ENCODE measurements at regions not wholly inside any gene's neighbourhood (a gene's known extent, or its start where the extent isn't known, plus 50 kb on each side); places are given as distances from the start of the nearest gene placed in this dataset.
"Not testable (repeated sequence)": the region's sequence is repeated elsewhere in the genome, so short reads cannot be mapped to it uniquely, and the experiment has no call there.

DNA sequence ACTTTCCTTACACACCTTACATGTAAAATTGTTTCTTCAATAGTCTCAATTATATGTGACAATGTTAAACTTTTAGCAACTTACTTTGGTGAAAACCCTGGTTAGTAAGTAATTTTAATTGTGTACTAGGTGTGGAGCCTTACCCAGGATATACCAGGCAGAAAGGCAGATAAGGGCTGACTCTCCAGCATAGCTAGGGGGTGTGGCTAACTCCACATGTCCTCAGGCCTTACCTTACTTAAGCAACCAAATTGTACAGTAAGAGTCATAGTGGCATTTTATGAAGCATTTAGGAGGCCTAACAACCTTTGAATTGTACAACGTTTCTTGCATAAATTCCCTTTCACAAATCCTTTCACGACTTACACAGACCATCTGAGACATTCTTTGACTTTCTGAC lies 118.2 kb upstream of the OR9Q1 start:
- ATAC-seq: no peak
- TF ChIP-seq TOX (CRISPR knock-in tag; IDR thresholded peaks at IDR 0.05; ENCODE audit: borderline replicate concordance) (no peak), ZC3H10 (CRISPR knock-in tag; IDR thresholded peaks at IDR 0.05) (no peak), OSR1 (CRISPR knock-in tag; IDR thresholded peaks at IDR 0.05) (no peak), BACH2 (CRISPR knock-in tag; IDR thresholded peaks at IDR 0.05; ENCODE audit: borderline replicate concordance) (no peak), ISL1 (CRISPR knock-in tag; IDR thresholded peaks at IDR 0.05) (no peak), GLIS3 (CRISPR knock-in tag; IDR thresholded peaks at IDR 0.05) (no peak), RARB (CRISPR knock-in tag; IDR thresholded peaks at IDR 0.05) (no peak)

DNA sequence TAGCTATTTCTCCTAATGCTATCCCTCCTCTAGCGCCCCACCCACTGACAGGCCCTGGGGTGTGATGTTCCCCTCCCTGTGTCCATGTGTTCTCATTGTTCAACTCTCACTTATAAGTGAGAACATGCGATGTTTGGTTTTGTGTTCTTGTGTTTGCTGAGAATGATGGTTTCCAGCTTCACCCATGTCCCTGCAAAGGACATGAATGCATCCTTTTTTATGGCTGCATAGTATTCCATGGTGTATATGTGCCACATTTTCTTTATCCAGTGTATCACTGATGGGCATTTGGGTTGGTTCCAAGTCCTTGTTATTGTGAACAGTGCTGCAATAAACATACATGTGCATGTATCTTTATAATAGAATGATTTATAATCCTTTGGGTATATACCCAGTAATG lies 115.3 kb upstream of the OR9Q1 start:
- not testable (repeated sequence) for ATAC-seq

DNA sequence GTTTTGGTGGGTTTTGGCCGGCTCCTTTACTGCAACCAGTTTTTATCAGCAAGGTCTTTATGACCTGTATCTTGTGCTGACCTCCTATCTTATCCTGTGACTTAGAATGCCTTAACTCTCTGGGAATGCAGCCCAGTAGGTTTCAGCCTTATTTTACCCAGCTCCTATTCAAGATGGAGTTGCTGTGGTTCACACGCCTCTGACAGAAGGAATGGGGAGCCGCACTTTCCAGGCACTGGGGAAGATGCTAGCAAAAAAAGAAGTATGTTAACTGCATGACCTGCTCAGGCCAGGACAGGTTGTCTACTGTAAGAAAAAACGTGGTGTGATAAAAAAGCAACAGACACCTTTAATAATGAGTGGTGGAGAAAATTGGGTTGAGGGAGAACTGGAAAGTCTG lies 112.2 kb upstream of the OR9Q1 start:
- not testable (repeated sequence) for ATAC-seq

DNA sequence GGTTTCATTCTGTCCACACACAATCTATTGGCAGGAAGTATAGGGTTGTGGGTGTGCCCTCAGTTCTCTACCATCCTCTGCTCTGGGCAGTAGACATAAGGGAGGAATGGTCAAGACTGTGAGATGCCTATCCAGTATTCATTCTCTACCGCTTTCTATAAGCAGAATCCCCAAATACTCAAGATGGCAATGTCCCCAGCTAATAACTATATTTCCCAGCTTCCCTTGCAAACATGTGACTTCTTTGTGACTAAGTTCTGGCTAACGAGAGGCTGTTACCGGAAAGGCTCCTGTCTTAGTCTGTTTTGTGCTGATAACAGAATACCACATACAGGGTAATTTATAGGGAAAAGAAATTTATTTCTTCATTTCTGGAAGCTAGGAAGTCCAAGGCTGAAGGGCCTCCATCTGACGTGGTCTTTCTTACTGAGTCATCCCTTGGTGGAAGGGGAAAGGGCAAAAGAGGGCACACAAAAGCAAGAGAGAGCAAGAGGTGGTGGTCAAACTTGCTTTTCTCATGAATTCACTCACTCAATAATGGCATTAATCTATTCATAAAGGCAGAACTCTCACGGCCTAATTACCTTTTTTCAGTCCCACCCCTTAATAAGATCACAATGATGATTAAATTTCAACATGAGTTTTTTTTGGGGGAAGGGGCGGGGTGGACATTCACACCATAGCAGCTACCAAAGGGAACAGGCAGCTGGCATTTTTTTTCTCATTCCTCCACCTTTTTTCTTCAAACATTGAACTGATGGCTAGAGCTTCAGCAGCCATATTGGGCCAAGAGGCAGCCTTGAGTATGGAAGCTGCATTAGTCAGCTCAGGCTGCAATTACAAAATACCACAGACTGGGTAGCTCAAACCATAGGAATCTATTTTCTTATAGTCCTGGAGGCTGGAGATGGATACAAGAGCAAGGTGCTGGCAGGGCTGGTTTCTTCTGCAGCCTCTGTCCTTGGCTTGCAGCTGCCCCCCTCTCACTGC lies 109.7 kb upstream of the OR9Q1 start:
- TF ChIP-seq RARB (CRISPR knock-in tag; IDR thresholded peaks at IDR 0.05): no peak
- TF ChIP-seq, protein P1, sequence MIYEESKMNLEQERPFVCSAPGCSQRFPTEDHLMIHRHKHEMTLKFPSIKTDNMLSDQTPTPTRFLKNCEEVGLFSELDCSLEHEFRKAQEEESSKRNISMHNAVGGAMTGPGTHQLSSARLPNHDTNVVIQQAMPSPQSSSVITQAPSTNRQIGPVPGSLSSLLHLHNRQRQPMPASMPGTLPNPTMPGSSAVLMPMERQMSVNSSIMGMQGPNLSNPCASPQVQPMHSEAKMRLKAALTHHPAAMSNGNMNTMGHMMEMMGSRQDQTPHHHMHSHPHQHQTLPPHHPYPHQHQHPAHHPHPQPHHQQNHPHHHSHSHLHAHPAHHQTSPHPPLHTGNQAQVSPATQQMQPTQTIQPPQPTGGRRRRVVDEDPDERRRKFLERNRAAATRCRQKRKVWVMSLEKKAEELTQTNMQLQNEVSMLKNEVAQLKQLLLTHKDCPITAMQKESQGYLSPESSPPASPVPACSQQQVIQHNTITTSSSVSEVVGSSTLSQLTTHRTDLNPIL (CRISPR knock-in tag; IDR thresholded peaks at IDR 0.05; ENCODE audit: low read depth): no peak
- no peak for TF ChIP-seq ZNF8 (CRISPR knock-in tag; IDR thresholded peaks at IDR 0.05)
- TF ChIP-seq CSDC2 (CRISPR knock-in tag; IDR thresholded peaks at IDR 0.05): no peak
- no peak for TF ChIP-seq GLIS3 (CRISPR knock-in tag; IDR thresholded peaks at IDR 0.05)
- no peak for TF ChIP-seq ZNF70 (CRISPR knock-in tag; IDR thresholded peaks at IDR 0.05)
- no peak for TF ChIP-seq TOX (CRISPR knock-in tag; IDR thresholded peaks at IDR 0.05; ENCODE audit: borderline replicate concordance)
- no peak for TF ChIP-seq ESRRG (CRISPR knock-in tag; IDR thresholded peaks at IDR 0.05)
- no peak for TF ChIP-seq ZFP30 (CRISPR knock-in tag; IDR thresholded peaks at IDR 0.05)
- no peak for ATAC-seq

DNA sequence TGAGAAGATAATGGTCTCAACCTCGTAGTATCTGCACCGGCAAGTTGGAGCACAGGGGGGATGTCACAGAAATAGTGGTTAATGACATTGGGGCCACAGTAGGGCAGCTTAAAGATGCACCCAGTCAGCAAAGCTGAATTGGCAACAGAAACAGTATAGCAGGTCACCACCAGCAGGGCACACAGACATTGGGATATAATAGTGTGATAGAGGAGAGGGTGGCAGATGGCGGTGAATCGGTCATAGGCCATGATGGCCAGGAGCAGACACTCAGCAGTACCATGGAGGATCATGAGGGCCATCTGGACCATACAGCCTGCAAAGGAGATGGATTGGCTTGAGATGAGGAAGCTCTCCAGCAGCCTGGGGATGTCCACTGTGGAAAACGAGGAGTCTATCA lies 106.0 kb upstream of the OR9Q1 start:
- TF ChIP-seq, protein P2, sequence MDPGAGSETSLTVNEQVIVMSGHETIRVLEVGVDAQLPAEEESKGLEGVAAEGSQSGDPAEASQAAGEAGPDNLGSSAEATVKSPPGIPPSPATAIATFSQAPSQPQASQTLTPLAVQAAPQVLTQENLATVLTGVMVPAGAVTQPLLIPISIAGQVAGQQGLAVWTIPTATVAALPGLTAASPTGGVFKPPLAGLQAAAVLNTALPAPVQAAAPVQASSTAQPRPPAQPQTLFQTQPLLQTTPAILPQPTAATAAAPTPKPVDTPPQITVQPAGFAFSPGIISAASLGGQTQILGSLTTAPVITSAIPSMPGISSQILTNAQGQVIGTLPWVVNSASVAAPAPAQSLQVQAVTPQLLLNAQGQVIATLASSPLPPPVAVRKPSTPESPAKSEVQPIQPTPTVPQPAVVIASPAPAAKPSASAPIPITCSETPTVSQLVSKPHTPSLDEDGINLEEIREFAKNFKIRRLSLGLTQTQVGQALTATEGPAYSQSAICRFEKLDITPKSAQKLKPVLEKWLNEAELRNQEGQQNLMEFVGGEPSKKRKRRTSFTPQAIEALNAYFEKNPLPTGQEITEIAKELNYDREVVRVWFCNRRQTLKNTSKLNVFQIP (CRISPR knock-in tag; IDR thresholded peaks at IDR 0.05; ENCODE audit: borderline replicate concordance, low read depth): no peak
- TF ChIP-seq PPARA (CRISPR knock-in tag; IDR thresholded peaks at IDR 0.05; ENCODE audit: borderline replicate concordance) (no peak), ZNF8 (CRISPR knock-in tag; IDR thresholded peaks at IDR 0.05) (no peak)
- TF ChIP-seq, protein P3, sequence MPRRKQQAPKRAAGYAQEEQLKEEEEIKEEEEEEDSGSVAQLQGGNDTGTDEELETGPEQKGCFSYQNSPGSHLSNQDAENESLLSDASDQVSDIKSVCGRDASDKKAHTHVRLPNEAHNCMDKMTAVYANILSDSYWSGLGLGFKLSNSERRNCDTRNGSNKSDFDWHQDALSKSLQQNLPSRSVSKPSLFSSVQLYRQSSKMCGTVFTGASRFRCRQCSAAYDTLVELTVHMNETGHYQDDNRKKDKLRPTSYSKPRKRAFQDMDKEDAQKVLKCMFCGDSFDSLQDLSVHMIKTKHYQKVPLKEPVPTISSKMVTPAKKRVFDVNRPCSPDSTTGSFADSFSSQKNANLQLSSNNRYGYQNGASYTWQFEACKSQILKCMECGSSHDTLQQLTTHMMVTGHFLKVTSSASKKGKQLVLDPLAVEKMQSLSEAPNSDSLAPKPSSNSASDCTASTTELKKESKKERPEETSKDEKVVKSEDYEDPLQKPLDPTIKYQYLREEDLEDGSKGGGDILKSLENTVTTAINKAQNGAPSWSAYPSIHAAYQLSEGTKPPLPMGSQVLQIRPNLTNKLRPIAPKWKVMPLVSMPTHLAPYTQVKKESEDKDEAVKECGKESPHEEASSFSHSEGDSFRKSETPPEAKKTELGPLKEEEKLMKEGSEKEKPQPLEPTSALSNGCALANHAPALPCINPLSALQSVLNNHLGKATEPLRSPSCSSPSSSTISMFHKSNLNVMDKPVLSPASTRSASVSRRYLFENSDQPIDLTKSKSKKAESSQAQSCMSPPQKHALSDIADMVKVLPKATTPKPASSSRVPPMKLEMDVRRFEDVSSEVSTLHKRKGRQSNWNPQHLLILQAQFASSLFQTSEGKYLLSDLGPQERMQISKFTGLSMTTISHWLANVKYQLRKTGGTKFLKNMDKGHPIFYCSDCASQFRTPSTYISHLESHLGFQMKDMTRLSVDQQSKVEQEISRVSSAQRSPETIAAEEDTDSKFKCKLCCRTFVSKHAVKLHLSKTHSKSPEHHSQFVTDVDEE (CRISPR knock-in tag; IDR thresholded peaks at IDR 0.05): no peak
- TF ChIP-seq, protein P4, sequence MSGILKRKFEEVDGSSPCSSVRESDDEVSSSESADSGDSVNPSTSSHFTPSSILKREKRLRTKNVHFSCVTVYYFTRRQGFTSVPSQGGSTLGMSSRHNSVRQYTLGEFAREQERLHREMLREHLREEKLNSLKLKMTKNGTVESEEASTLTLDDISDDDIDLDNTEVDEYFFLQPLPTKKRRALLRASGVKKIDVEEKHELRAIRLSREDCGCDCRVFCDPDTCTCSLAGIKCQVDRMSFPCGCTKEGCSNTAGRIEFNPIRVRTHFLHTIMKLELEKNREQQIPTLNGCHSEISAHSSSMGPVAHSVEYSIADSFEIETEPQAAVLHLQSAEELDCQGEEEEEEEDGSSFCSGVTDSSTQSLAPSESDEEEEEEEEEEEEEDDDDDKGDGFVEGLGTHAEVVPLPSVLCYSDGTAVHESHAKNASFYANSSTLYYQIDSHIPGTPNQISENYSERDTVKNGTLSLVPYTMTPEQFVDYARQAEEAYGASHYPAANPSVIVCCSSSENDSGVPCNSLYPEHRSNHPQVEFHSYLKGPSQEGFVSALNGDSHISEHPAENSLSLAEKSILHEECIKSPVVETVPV (CRISPR knock-in tag; IDR thresholded peaks at IDR 0.05): no peak
- ATAC-seq: no peak

DNA sequence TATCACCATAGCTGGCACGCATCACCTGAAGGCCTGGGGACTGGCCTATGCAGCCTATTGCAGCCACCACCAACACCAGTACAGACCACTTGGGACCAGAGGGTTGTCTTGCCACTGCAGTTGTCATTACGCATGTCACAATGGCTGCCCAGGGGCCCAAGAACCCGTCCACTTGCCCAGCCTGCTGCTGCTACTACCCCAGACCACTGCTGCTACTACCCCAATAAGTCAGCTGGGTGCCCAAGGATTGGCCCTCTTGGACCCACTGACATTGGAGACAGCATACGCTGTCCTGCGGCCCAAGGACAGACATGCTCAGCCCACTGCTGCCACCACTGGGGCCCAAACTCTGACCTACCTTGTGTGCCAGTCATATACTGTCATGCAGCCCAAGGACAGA lies 102.7 kb upstream of the OR9Q1 start:
- no peak for ATAC-seq
- TF ChIP-seq ZNF565 (CRISPR knock-in tag; conservative IDR thresholded peaks at IDR 0.05; ENCODE audit: low read depth) (no peak), BACH2 (CRISPR knock-in tag; IDR thresholded peaks at IDR 0.05; ENCODE audit: borderline replicate concordance) (no peak), ESRRG (CRISPR knock-in tag; IDR thresholded peaks at IDR 0.05) (no peak), CSDC2 (CRISPR knock-in tag; IDR thresholded peaks at IDR 0.05) (no peak), GLIS3 (CRISPR knock-in tag; IDR thresholded peaks at IDR 0.05) (no peak), SNAI2 (CRISPR knock-in tag; IDR thresholded peaks at IDR 0.05) (no peak), RARB (CRISPR knock-in tag; IDR thresholded peaks at IDR 0.05) (no peak), TOX (CRISPR knock-in tag; IDR thresholded peaks at IDR 0.05; ENCODE audit: borderline replicate concordance) (no peak)
- TF ChIP-seq, protein P4 (CRISPR knock-in tag; IDR thresholded peaks at IDR 0.05): no peak
- TF ChIP-seq, protein P1 (CRISPR knock-in tag; IDR thresholded peaks at IDR 0.05; ENCODE audit: low read depth): no peak

Data from SK-N-SH treated with all-trans-retinoic acid at 6 μM for 48 hours (cell line).